Adipocyte (in vitro differentiated cells): ENCODE measurements at regions not wholly inside any gene's neighbourhood (a gene's known extent, or its start where the extent isn't known, plus 50 kb on each side); places are given as distances from the start of the nearest gene placed in this dataset.

Experiments used
- DNase-seq: peaks from one replicate; pipeline ENCODE4 v3.0.0-alpha.2; 2015; ENCODE audit warnings: low read depth
- H3K27me3 ChIP-seq: replicated peaks from 2 replicates; pipeline ENCODE4 v1.7.0; 2013; ENCODE audit warnings: mild to moderate bottlenecking, low read length, moderate library complexity; ENCODE audit not compliant: control insufficient read depth, insufficient read depth
- H3K36me3 ChIP-seq: 2 replicates; pipeline ENCODE4 v1.7.0; 2013; ENCODE audit warnings: low read length, mild to moderate bottlenecking, moderate library complexity; ENCODE audit not compliant: control insufficient read depth, insufficient read depth, severe bottlenecking
- H3K4me1 ChIP-seq: 2 replicates; pipeline ENCODE4 v1.7.0; 2013; ENCODE audit warnings: mild to moderate bottlenecking, low read length, moderate library complexity; ENCODE audit not compliant: control insufficient read depth, insufficient read depth
- H3K4me3 ChIP-seq: 2 replicates; pipeline ENCODE4 v1.7.0; 2013; ENCODE audit warnings: mild to moderate bottlenecking, low read length, moderate library complexity
- H3K9ac ChIP-seq: 2 replicates; pipeline ENCODE4 v1.7.0; 2013; ENCODE audit warnings: mild to moderate bottlenecking, low read length, moderate library complexity
- H3K9me3 ChIP-seq: 2 replicates; pipeline ENCODE4 v1.7.0; 2013; ENCODE audit warnings: mild to moderate bottlenecking, low read length, moderate library complexity; ENCODE audit not compliant: control insufficient read depth

DNA sequence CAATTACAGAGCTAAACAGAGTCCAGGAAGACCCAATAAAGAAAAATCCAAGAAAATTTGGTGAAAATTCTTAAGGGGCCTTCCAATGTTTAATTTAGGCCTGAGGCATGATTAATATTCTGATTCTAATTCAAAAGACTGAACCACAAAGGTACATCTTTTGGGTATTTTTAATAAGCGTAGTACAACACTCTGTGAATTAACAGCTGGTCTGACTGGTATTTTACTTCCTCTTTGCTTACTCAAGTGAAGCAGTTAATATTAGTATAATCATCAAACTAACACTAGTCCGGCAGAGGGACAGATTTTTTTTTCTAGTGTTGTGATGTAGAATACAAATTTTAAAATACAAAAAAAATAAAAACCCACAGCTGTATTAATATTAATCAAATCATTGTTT is 652.9 kb downstream of the NR4A2 start:
- no peak overlapping the region for H3K4me3 ChIP-seq
- H3K27me3 ChIP-seq: no peaks in the 10 kb centered on the region
- no peaks in the 10 kb centered on the region for H3K9me3 ChIP-seq
- DNase-seq: no peak
- H3K9ac ChIP-seq: no peak overlapping the region
- no peaks in the 10 kb centered on the region for H3K36me3 ChIP-seq
- no peaks in the 10 kb centered on the region for H3K4me1 ChIP-seq

DNA sequence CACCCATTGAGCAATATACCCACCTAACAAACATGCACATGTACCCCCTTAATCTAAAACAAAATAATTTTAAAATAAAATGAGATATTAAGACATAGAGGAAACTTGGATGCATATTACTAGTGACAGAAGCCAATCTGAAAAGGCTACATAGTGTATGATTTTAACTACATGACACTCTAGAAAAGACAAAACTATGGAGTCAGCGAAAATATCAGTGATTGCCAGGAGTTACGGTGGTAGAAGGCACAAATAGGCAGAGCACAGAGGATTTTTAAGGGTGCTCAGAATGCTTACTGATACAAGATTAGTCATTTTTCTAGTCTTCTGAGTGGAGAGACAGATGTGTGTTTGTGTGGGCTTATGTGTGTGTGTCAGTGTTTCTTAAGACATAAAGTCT is 656.6 kb downstream of the NR4A2 start:
- Histone ChIP-seq H3K27me3 (no peaks in the 10 kb centered on the region), H3K36me3 (no peaks in the 10 kb centered on the region), H3K9ac (no peak overlapping the region), H3K9me3 (peaks cover 8% of the 10 kb centered on the region), H3K4me3 (no peak overlapping the region), H3K4me1 (no peaks in the 10 kb centered on the region)
- no peak for DNase-seq

DNA sequence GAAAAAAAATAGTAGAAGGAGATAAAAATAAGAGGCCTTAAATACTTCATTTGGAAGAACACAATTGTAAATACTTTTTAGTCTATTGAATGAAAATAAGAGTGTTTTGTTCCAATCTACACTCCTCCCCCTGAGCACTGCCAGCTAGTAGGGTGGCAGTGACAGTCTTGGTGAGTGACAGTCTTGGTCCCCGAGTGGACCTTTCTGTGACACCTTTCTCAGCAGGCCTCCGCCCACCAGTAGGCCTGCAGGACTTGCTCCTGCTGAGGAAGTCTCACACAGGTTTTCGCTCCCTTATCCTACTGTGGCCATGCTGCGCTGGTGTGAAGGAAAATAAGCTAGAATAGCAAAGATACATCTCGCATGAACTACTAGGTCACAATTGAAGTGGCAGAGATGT is 666.8 kb downstream of the NR4A2 start:
- H3K9ac ChIP-seq: no peak overlapping the region
- no peak overlapping the region for H3K4me3 ChIP-seq
- no peaks in the 10 kb centered on the region for H3K9me3 ChIP-seq
- no peaks in the 10 kb centered on the region for H3K27me3 ChIP-seq
- no peak for DNase-seq
- no peaks in the 10 kb centered on the region for H3K36me3 ChIP-seq
- peaks cover 6% of the 10 kb centered on the region for H3K4me1 ChIP-seq

DNA sequence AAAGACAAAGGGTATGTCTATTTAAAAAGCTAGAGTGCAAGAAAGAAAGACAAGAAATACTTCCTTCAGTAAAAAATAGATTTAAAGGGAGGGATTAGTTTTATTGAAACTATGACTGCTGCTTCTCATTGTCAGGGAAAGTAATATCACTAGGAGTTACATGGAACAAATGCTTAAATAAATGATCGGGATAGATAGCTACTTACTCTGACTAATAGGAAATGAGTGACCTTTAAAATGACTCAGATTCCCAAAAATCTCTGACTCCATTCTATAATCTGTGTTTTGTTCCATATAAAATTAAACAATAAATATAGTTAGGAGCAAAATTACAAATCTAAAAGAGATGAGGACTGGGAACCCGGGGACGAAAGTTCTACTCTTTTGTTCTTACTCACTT is 669.3 kb downstream of the NR4A2 start:
- Histone ChIP-seq H3K4me1 (peaks cover 6% of the 10 kb centered on the region), H3K36me3 (no peaks in the 10 kb centered on the region), H3K9me3 (no peaks in the 10 kb centered on the region), H3K4me3 (no peak overlapping the region), H3K9ac (no peak overlapping the region), H3K27me3 (no peaks in the 10 kb centered on the region)
- DNase-seq: no peak

DNA sequence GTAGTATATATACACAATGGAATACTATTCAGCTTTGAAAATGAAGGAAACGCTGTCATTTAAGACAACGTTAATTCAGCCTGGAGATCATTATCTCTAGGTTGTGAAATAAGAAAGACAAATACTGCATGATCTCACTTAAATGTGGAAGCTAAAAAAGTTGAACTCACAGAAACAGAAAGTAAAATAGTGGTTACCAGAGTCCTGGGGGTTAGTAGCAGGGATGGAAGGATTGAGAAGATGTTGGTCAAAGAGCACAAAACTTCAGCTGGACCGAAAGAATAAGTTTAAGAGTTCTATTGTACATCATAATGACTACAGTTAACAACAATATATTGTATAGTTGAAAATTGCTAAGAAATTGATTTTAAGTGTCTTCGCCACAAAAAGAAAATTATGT is 670.3 kb downstream of the NR4A2 start:
- DNase-seq: no peak
- H3K9me3 ChIP-seq: no peaks in the 10 kb centered on the region
- peaks cover 6% of the 10 kb centered on the region for H3K4me1 ChIP-seq
- H3K9ac ChIP-seq: no peak overlapping the region
- H3K27me3 ChIP-seq: no peaks in the 10 kb centered on the region
- no peak overlapping the region for H3K4me3 ChIP-seq
- H3K36me3 ChIP-seq: no peaks in the 10 kb centered on the region

DNA sequence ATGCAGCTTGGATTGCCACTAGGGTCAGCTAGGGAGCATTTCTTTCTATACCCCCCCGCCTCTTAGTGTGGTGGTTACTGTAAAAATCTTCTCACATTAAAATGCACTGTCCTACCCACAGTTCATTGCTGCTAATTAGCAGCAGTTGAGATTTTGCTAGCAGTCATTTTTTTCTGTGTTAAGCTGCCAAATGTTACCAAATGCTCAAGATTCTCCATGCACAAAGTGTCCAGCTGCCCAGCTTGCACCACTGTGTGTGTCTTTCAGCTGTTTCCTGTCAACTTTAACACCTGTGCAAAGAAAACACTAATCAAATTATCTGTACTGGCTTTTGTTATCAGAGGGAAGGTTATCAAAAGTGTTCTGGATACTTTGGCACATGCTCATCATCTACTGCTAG is 679.3 kb downstream of the NR4A2 start:
- no peak for DNase-seq
- H3K27me3 ChIP-seq: no peaks in the 10 kb centered on the region
- no peak overlapping the region for H3K9ac ChIP-seq
- no peak overlapping the region for H3K4me3 ChIP-seq
- H3K36me3 ChIP-seq: no peaks in the 10 kb centered on the region
- no peaks in the 10 kb centered on the region for H3K4me1 ChIP-seq
- H3K9me3 ChIP-seq: no peaks in the 10 kb centered on the region

DNA sequence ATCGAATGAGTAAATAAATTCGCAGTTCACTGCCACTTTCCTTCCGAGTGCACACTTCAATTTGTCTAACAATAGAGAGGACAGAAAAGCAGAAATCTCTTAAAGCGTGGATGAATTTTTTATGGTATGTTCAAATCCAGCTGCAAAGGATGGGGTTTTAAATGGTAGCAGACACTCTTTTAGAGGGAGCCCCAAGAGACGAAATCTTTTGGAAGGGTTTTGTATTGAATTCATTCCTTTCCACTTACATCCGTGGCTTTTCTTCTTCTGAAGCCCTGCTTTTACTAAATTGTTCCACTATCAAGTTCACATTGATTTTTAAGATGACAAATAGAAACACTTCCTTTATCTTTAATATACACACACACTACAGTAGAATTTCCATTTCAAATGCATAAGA is 680.7 kb downstream of the NR4A2 start:
- Histone ChIP-seq H3K9me3 (no peaks in the 10 kb centered on the region), H3K27me3 (no peaks in the 10 kb centered on the region), H3K36me3 (no peaks in the 10 kb centered on the region), H3K9ac (no peak overlapping the region), H3K4me3 (no peak overlapping the region), H3K4me1 (no peaks in the 10 kb centered on the region)
- DNase-seq: no peak

DNA sequence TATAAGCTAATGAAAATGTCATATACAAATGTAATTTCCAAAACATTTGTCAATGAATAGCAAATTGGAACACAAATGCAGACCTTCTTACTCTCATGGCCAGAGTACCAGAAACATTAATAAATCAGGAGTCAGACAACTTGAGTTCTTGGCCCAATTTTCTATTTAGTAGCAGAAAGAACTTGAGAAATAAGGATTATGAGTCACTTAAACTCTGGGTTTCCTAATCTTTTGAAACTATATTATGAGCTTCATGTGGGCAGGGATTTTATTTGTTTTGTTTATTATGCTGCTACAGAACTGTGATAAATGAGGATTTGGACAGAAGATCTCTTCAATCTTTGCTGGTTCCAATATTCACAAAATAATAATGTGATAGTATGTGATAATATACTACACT is 686.7 kb downstream of the NR4A2 start:
- no peaks in the 10 kb centered on the region for H3K36me3 ChIP-seq
- H3K4me1 ChIP-seq: no peaks in the 10 kb centered on the region
- no peaks in the 10 kb centered on the region for H3K9me3 ChIP-seq
- no peak overlapping the region for H3K4me3 ChIP-seq
- H3K27me3 ChIP-seq: no peaks in the 10 kb centered on the region
- no peak overlapping the region for H3K9ac ChIP-seq
- DNase-seq: peak; percentile 66

DNA sequence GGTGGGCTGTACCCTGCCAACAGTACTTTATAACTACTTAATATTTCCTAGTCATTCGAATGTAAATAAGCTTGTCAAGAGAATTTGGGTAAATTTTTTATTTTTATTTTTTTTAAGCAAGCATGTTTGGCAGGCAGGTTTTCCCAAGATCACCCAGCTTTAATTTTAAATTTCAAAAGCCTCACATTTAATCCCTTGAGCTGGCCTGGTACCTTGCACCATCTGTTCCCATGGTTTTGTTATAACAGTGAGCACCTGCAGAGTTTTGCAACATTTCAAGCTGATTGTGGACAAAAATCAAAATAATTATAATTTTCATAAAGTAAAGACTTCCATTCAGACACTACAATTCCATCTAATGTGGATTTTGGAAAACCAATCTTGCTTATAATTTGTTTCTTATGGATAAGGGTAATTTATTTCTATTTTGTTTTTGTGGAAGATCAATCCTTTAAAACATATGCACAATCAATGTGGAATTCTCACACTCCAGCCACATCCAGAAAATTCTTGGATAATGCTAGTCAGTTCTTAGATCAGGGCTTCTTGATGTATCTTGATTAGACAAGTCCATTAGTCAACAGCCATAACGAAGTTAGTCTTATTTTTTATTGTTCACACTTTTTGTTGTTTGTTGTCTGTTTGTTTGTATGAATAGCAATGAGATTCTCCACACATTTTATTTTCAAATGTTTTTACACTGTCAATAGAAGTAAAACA is 689.3 kb downstream of the NR4A2 start:
- no peak for DNase-seq
- H3K9me3 ChIP-seq: no peaks in the 10 kb centered on the region
- no peaks in the 10 kb centered on the region for H3K27me3 ChIP-seq
- no peaks in the 10 kb centered on the region for H3K36me3 ChIP-seq
- no peaks in the 10 kb centered on the region for H3K4me1 ChIP-seq
- H3K4me3 ChIP-seq: no peak overlapping the region
- H3K9ac ChIP-seq: no peak overlapping the region

DNA sequence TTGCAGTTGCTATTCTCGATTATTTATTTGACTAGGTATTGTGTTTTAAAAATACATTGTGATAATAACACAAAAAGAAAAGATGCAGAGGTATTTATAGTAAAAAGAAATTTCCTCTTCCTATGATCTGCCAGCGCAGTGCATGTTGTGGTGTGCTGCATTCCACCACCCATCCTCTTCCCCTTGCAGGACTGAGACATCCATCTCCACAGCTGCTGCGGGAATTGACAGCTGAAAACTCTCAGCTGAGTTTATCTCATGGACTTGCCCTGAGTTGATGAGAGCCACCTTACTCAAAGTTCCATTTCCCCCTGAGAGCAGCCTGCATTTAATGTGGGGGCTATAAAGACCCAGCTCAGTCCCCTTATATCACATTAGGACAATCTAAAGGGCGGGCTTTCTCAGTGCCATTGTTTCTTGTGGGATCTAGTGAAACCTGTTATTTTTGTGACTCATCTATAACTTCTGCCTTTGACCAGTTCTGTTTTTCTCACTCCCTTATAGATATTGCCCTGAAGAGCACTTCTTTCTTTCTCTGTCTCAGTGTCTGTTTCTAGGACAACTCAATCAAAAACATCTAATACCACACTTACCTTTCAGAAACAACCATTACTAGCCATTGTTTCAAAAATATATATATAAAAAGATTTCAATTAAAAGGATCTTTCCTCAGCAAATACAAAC is 698.5 kb downstream of the NR4A2 start:
- H3K36me3 ChIP-seq: no peaks in the 10 kb centered on the region
- H3K27me3 ChIP-seq: no peaks in the 10 kb centered on the region
- H3K4me3 ChIP-seq: no peak overlapping the region
- no peak overlapping the region for H3K9ac ChIP-seq
- H3K4me1 ChIP-seq: no peaks in the 10 kb centered on the region
- DNase-seq: no peak
- no peaks in the 10 kb centered on the region for H3K9me3 ChIP-seq

DNA sequence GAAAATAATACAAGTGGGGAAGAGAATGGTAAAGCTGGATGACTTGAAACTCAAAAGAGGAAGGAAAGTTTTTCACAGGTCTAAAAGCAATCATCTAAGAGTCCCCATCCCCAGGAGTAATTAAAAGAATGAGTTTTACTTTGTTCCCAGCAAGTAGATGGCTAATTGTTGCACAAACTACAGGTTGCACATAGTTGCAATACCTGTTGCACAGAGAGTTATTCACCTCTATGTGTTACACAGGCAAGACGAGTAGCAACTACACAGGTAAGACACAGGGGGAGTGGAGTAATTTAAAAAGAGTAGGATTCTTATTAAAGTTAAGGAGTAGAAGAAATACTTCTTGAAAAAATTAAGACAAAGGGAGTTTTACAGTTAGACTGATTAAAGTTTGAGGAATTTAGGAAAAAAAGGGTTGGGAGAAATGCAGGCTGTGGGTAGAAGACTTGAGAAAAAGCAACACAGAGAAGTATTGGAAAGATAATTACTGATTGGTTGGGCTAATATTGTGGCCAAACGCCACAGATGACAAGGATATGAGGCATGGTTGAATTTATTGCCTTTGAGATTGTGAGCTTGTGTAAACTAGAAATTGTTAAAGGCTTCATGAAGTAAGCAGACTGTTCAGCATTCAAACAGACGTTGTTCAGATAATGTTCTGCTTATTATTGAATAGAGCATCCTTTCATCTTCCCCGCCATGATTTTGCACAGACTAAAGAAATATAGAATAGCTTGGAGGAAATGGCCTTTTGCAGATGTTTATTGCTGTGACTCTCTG is 699.3 kb downstream of the NR4A2 start:
- H3K27me3 ChIP-seq: no peaks in the 10 kb centered on the region
- no peak overlapping the region for H3K4me3 ChIP-seq
- DNase-seq: no peak
- no peaks in the 10 kb centered on the region for H3K9me3 ChIP-seq
- H3K4me1 ChIP-seq: no peaks in the 10 kb centered on the region
- no peak overlapping the region for H3K9ac ChIP-seq
- H3K36me3 ChIP-seq: no peaks in the 10 kb centered on the region
